AG04449 (cell line): ENCODE measurements at regions not wholly inside any gene's neighbourhood (a gene's known extent, or its start where the extent isn't known, plus 50 kb on each side); places are given as distances from the start of the nearest gene placed in this dataset.

ENCODE experiments used
- CTCF ChIA-PET: fragments of 350-600 bp; formaldehyde crosslinking; extraction: SDS; loops from one replicate; lab custom pipeline; 2021; ENCODE audit warnings: antibody characterized with exemption; lab: Yijun Ruan, JAX
- POLR2A ChIA-PET: fragments of 400-600, 350-600 bp; formaldehyde crosslinking; extraction: SDS; loops from one replicate; lab custom pipeline; 2020; ENCODE audit warnings: antibody characterized with exemption, inconsistent platforms; lab: Yijun Ruan, JAX
- DNase-seq: peaks from one replicate; pipeline ENCODE4 v3.0.0-alpha.2; 2010; ENCODE audit warnings: low read depth, low spot score
- H3K4me3 ChIP-seq: 2 replicates; pipeline ENCODE4 v1.5.1; 2011; ENCODE audit warnings: low read depth, mild to moderate bottlenecking, control low read depth, low read length
- CTCF ChIP-seq: IDR thresholded peaks from one replicate; pipeline ENCODE4 v1.5.1; 2011; ENCODE audit warnings: mild to moderate bottlenecking, moderate library complexity, low read length, control low read depth, inconsistent platforms; ENCODE audit not compliant: insufficient read depth; ENCODE audit errors: missing control alignments

GRCh38 chr7:26480156-26480555, 188.5 kb downstream of the SNX10 start:
- DNase-seq = no peak
- ChIA-PET POLR2A (no interaction called here), CTCF (no interaction called here)
- TF ChIP-seq CTCF = no peak
- H3K4me3 ChIP-seq = no peak overlapping the region

GRCh38 chr7:26482927-26483326, 191.3 kb downstream of the SNX10 start:
- H3K4me3 ChIP-seq = no peak overlapping the region
- DNase-seq = no peak
- CTCF ChIA-PET = no interaction called here
- POLR2A ChIA-PET = no interaction called here
- TF ChIP-seq CTCF = no peak

GRCh38 chr7:26483843-26484242, 192.2 kb downstream of the SNX10 start:
- ChIA-PET CTCF (no interaction called here), POLR2A (no interaction called here)
- TF ChIP-seq CTCF = no peak
- no peak for DNase-seq
- no peak overlapping the region for H3K4me3 ChIP-seq

GRCh38 chr7:26485367-26485934, 193.8 kb downstream of the SNX10 start:
- no peak for TF ChIP-seq CTCF
- no peak for DNase-seq
- POLR2A ChIA-PET = no interaction called here
- H3K4me3 ChIP-seq = no peak overlapping the region
- CTCF ChIA-PET = interaction anchor here (1.6 kb wide), 1 partner anchor 9 kb away, joined by 3 read pairs; no protein-coding TSS in a partner anchor

GRCh38 chr7:26486153-26486552, 194.5 kb downstream of the SNX10 start:
- ChIA-PET POLR2A (no interaction called here), CTCF (interaction anchor here (1.6 kb wide), 1 partner anchor 9 kb away, joined by 3 read pairs; no protein-coding TSS in a partner anchor)
- no peak for DNase-seq
- H3K4me3 ChIP-seq = no peak overlapping the region
- TF ChIP-seq CTCF = no peak

GRCh38 chr7:26487780-26488515, 196.3 kb downstream of the SNX10 start:
- POLR2A ChIA-PET = no interaction called here
- no peak for DNase-seq
- CTCF ChIA-PET = no interaction called here
- H3K4me3 ChIP-seq = no peak overlapping the region
- no peak for TF ChIP-seq CTCF
